Rectal smooth muscle tissue (tissue), 1 donor: ENCODE measurements at regions not wholly inside any gene's neighbourhood (a gene's known extent, or its start where the extent isn't known, plus 50 kb on each side); places are given as distances from the start of the nearest gene placed in this dataset.

Source experiments
- H3K27ac ChIP-seq: one replicate; pipeline ENCODE4 v1.7.0; 2013; ENCODE audit warnings: low read depth, low read length, inconsistent platforms
- H3K27me3 ChIP-seq: one replicate; pipeline ENCODE4 v1.7.0; 2013; ENCODE audit warnings: low read length; ENCODE audit not compliant: control insufficient read depth, insufficient read depth
- H3K36me3 ChIP-seq: one replicate; pipeline ENCODE4 v1.7.0; 2013; ENCODE audit warnings: low read length; ENCODE audit not compliant: control insufficient read depth, insufficient read depth
- H3K4me1 ChIP-seq: one replicate; pipeline ENCODE4 v1.7.0; 2013; ENCODE audit warnings: low read length; ENCODE audit not compliant: control insufficient read depth, insufficient read depth
- H3K4me3 ChIP-seq: one replicate; pipeline ENCODE4 v1.7.0; 2013; ENCODE audit warnings: low read length
- H3K9ac ChIP-seq: one replicate; pipeline ENCODE4 v1.7.0; 2013; ENCODE audit warnings: low read length

GRCh38 chr4:173761236-173761635, 231.2 kb upstream of the HAND2 start:
- H3K4me3 ChIP-seq: no peak overlapping the region
- no peaks in the 10 kb centered on the region for H3K4me1 ChIP-seq
- H3K36me3 ChIP-seq: no peaks in the 10 kb centered on the region
- H3K9ac ChIP-seq: no peak overlapping the region
- H3K27me3 ChIP-seq: no peaks in the 10 kb centered on the region
- no peak overlapping the region for H3K27ac ChIP-seq

DNA sequence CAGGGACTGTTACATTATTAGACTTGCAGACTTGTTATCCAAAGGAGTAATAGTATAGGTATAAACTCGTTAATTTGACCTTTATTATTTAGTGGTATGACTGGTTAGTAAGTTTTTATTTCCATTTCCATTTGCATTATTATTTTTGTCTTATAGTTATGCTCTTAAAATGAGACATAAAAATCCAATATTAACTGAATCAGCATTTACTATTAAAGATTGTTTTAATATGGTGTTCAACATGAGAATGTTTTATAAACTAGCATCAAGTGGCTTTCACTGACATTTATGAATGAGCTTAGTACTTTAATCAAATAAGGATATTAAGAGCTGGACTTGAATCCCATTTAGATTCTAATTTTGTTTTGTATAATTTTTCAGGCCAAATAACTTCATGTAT, 228.1 kb upstream of the HAND2 start:
- H3K4me1 ChIP-seq: no peaks in the 10 kb centered on the region
- no peak overlapping the region for H3K4me3 ChIP-seq
- H3K27ac ChIP-seq: no peak overlapping the region
- no peak overlapping the region for H3K9ac ChIP-seq
- no peaks in the 10 kb centered on the region for H3K36me3 ChIP-seq
- no peaks in the 10 kb centered on the region for H3K27me3 ChIP-seq

DNA sequence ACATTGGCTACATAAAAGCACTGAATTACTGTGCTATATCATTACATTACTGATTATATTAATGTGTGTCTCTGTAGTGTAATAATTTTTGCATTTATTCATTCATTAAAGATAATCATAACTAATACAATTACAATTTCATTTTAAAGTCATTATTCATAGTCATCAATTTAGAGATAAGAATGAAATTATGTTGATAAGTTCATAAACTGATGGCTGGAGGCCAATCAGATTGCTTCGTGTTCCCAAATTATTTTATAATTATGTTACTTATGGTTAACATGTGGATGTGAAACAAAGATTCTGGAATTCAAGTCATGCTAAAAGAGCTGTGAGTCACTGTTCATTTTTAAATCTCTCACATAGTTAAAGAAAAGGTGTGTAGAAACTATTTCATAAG, 223.4 kb upstream of the HAND2 start:
- Histone ChIP-seq H3K36me3 (no peaks in the 10 kb centered on the region), H3K27me3 (no peaks in the 10 kb centered on the region), H3K27ac (no peak overlapping the region), H3K4me3 (no peak overlapping the region), H3K4me1 (no peaks in the 10 kb centered on the region), H3K9ac (no peak overlapping the region)

GRCh38 chr4:173752610-173753230, 222.7 kb upstream of the HAND2 start:
- Histone ChIP-seq H3K4me3 (no peak overlapping the region), H3K27me3 (no peaks in the 10 kb centered on the region), H3K9ac (no peak overlapping the region), H3K27ac (no peak overlapping the region), H3K4me1 (peaks cover 3% of the 10 kb centered on the region), H3K36me3 (no peaks in the 10 kb centered on the region)

GRCh38 chr4:173748353-173748752, 218.3 kb upstream of the HAND2 start:
- H3K4me1 ChIP-seq: peaks cover 7% of the 10 kb centered on the region

DNA sequence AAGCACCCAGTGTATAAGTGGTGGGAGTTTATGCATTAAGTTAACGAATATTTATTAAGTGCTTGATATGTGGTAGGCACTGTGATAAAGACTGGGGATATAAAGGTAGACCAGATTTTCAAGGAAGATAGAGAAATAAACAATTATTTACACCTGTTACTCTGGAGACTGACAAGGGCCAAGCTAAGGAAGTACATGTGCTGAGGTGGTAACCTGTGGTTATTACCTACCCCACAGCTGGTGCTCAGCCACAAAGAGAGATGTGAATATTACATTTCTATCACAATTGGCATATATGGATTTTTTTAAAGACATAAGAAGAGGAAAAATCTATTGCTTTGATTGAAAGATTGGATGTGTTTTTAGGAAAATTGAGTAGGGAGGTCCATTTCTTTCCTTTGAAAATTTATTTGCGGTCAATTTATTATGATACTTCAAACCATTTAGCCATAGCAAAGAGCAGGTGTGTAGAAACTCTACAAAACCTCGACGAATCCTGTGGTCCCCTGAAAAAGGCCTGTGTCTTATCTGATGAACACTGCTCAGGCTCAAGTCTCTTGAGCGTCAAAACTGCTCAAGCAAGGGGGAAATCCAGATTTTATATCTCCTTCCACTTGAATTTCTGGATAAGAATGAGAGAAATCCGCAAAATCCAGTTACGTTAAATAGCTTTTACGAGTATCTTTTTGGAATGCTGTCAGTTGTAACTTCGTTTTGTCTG, 217.7 kb upstream of the HAND2 start:
- H3K4me1 ChIP-seq: peaks cover 7% of the 10 kb centered on the region
- no peak overlapping the region for H3K4me3 ChIP-seq
- no peaks in the 10 kb centered on the region for H3K36me3 ChIP-seq
- no peaks in the 10 kb centered on the region for H3K27me3 ChIP-seq
- no peak overlapping the region for H3K27ac ChIP-seq
- no peak overlapping the region for H3K9ac ChIP-seq

More at GRCh38 chr4:173748353-173748752, 218.3 kb upstream of the HAND2 start:
- H3K9ac ChIP-seq: no peak overlapping the region
- no peaks in the 10 kb centered on the region for H3K36me3 ChIP-seq
- H3K27ac ChIP-seq: no peak overlapping the region
- no peaks in the 10 kb centered on the region for H3K27me3 ChIP-seq
- no peak overlapping the region for H3K4me3 ChIP-seq

- Histone ChIP-seq H3K27me3 (no peaks in the 10 kb centered on the region), H3K27ac (no peak overlapping the region), H3K4me3 (no peak overlapping the region), H3K36me3 (no peaks in the 10 kb centered on the region), H3K4me1 (peaks cover 7% of the 10 kb centered on the region), H3K9ac (no peak overlapping the region)
Measured at GRCh38 chr4:173746424-173746823, 216.4 kb upstream of the HAND2 start.

DNA sequence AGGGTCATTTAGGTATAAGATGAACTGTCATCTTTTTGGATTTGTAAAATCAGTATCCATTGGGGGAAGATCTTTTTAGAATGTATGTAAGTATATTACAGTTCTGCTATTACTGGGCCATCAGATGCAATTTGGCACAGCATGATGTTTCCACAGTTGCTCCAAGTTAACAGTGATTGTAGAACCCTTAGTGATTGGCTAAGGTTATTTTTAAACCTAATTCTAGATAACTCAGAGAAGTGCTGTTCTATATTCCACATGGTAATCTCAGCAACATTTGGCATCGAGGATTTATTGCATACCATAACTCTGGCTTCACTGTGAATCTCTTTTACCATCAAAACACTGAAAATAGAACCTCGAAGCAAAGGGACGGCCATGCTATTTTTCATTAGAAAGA, 215.7 kb upstream of the HAND2 start:
- Histone ChIP-seq H3K36me3 (no peaks in the 10 kb centered on the region), H3K4me1 (peaks cover 7% of the 10 kb centered on the region), H3K27me3 (no peaks in the 10 kb centered on the region), H3K27ac (no peak overlapping the region), H3K4me3 (no peak overlapping the region), H3K9ac (no peak overlapping the region)

DNA sequence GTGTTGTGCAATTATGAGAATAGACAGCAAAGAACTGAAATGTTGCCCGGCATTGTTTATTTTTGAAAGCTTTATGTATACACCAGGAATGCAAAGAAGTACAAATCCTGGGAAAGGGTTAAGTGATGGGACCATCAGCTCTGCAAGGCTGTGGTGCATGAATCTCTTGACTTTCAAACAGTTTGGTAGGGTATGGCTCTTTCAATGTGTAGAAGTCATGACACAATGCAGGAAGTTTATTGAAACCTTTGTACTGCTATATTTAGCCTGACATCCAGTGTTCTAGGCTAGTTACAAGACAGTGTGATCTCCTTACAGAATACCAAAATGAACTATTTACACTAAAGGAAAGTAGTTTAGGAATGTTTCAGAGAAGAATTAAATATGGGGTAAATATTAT, 206.8 kb upstream of the HAND2 start:
- no peaks in the 10 kb centered on the region for H3K36me3 ChIP-seq
- H3K27ac ChIP-seq: no peak overlapping the region
- H3K4me3 ChIP-seq: no peak overlapping the region
- H3K4me1 ChIP-seq: no peaks in the 10 kb centered on the region
- no peaks in the 10 kb centered on the region for H3K27me3 ChIP-seq
- H3K9ac ChIP-seq: no peak overlapping the region

GRCh38 chr4:173735585-173735984, 205.6 kb upstream of the HAND2 start:
- Histone ChIP-seq H3K27me3 (no peaks in the 10 kb centered on the region), H3K27ac (no peak overlapping the region), H3K4me3 (no peak overlapping the region), H3K9ac (no peak overlapping the region), H3K36me3 (no peaks in the 10 kb centered on the region), H3K4me1 (no peaks in the 10 kb centered on the region)

DNA sequence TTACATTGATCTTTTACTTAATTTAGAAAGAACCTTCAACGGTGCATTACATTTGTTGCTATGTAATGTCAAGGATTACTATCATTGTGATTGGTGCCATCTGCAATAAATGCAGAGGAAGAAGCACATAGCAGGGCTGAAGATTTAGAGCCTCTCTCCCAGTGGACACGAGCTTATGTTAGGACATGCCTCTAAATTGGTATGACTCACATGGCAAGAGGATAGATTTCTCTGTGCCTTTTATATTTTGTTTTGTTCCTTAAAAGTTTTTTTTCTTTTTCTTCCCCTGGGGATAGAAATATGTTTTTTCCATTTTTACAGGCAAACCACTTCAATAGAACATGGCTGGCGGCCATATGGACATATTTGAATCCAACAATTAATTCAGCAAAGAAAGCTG, 205.0 kb upstream of the HAND2 start:
- no peak overlapping the region for H3K9ac ChIP-seq
- no peak overlapping the region for H3K27ac ChIP-seq
- no peaks in the 10 kb centered on the region for H3K4me1 ChIP-seq
- no peak overlapping the region for H3K4me3 ChIP-seq
- H3K36me3 ChIP-seq: no peaks in the 10 kb centered on the region
- no peaks in the 10 kb centered on the region for H3K27me3 ChIP-seq

GRCh38 chr4:173731257-173731656, 201.2 kb upstream of the HAND2 start:
- Histone ChIP-seq H3K9ac (no peak overlapping the region), H3K4me1 (no peaks in the 10 kb centered on the region), H3K36me3 (no peaks in the 10 kb centered on the region), H3K4me3 (no peak overlapping the region), H3K27ac (no peak overlapping the region), H3K27me3 (no peaks in the 10 kb centered on the region)

GRCh38 chr4:173722075-173722474, 192.0 kb upstream of the HAND2 start:
- Histone ChIP-seq H3K36me3 (no peaks in the 10 kb centered on the region), H3K27ac (no peak overlapping the region), H3K27me3 (no peaks in the 10 kb centered on the region), H3K4me1 (no peaks in the 10 kb centered on the region), H3K9ac (no peak overlapping the region), H3K4me3 (no peak overlapping the region)
